OCI-LY7 (cell line): ENCODE measurements at regions not wholly inside any gene's neighbourhood (a gene's known extent, or its start where the extent isn't known, plus 50 kb on each side); places are given as distances from the start of the nearest gene placed in this dataset.

Experiments
- BruUV-seq: library from RNA; stranded (reverse); fragments of 400-500 nt; replicated peaks from 2 replicates; lab custom pipeline; 2021; lab: Mats Ljungman, UMichigan
- CTCF ChIA-PET: fragments of 300-600 bp; sonication (Branson Sonifier 250); formaldehyde crosslinking; loops from one replicate; lab custom pipeline; 2022; ENCODE audit warnings: antibody characterized with exemption; ENCODE audit not compliant: unreplicated experiment; lab: Charles Lee
- POLR2A ChIA-PET: fragments of 300-600 bp; sonication (Branson Sonifier 250); formaldehyde crosslinking; loops from one replicate; lab custom pipeline; 2022; ENCODE audit warnings: antibody characterized with exemption; lab: Charles Lee
- DNase-seq: peaks from one replicate; pipeline ENCODE4 v3.0.0-alpha.2; 2015; ENCODE audit warnings: low spot score
- H2AFZ ChIP-seq: fragments of 200-600 bp; sonication (generic), shearing (Covaris generic); 2 replicates; pipeline ENCODE4 v1.6.1; 2014; ENCODE audit warnings: mild to moderate bottlenecking, antibody characterized with exemption, low read length, moderate library complexity
- H3K27ac ChIP-seq: fragments of 200-600 bp; sonication (generic); 2 replicates; pipeline ENCODE4 v1.5.1; 2014; ENCODE audit warnings: mixed run types, low read depth, mild to moderate bottlenecking, moderate library complexity, low read length, inconsistent platforms; ENCODE audit not compliant: poor library complexity, severe bottlenecking
- H3K36me3 ChIP-seq: fragments of 200-600 bp; sonication (generic); 2 replicates; pipeline ENCODE4 v1.6.1; 2014; ENCODE audit warnings: mild to moderate bottlenecking, antibody characterized with exemption, low read length, moderate library complexity, mixed read lengths; ENCODE audit not compliant: insufficient read depth
- H3K4me1 ChIP-seq: fragments of 200-600 bp; sonication (generic); 2 replicates; pipeline ENCODE4 v1.5.1; 2014; ENCODE audit warnings: mild to moderate bottlenecking, low read length; ENCODE audit not compliant: insufficient read depth, poor library complexity, severe bottlenecking
- H3K4me2 ChIP-seq: fragments of 200-600 bp; sonication (generic); 2 replicates; pipeline ENCODE4 v1.6.1; 2014; ENCODE audit warnings: mild to moderate bottlenecking, low read length
- H3K4me3 ChIP-seq: fragments of 200-600 bp; sonication (generic); 2 replicates; pipeline ENCODE4 v1.5.1; 2014; ENCODE audit warnings: mild to moderate bottlenecking, low read depth, low read length; ENCODE audit not compliant: poor library complexity, severe bottlenecking
- H3K79me2 ChIP-seq: fragments of 200-600 bp; sonication (generic); 2 replicates; pipeline ENCODE4 v1.6.1; 2016; ENCODE audit warnings: low read depth, mild to moderate bottlenecking, low read length, moderate library complexity, mixed read lengths; ENCODE audit not compliant: insufficient read depth
- H3K9me2 ChIP-seq: fragments of 200-600 bp; sonication (generic); 2 replicates; pipeline ENCODE4 v1.6.1; 2016; ENCODE audit warnings: mild to moderate bottlenecking, low read length, mixed read lengths; ENCODE audit not compliant: insufficient read depth
- H3K9me3 ChIP-seq: fragments of 200-600 bp; sonication (generic); 2 replicates; pipeline ENCODE4 v1.6.1; 2014; ENCODE audit warnings: mild to moderate bottlenecking, mixed run types, low read length, mixed read lengths
- H4K20me1 ChIP-seq: fragments of 200-600 bp; sonication (generic); 2 replicates; pipeline ENCODE4 v1.6.1; 2014; ENCODE audit warnings: mild to moderate bottlenecking, antibody characterized with exemption, low read length, moderate library complexity, mixed read lengths; ENCODE audit not compliant: insufficient read depth
- EZH2phosphoT487 ChIP-seq: fragments of 200-600 bp; sonication (generic); IDR thresholded peaks from 2 replicates; pipeline ENCODE4 v1.6.1; 2018; ENCODE audit warnings: low read depth, borderline replicate concordance, mild to moderate bottlenecking, mixed run types, antibody characterized with exemption, low read length, moderate library complexity, mixed read lengths
- intact Hi-C: fragments of 100-400 bp; cut with micrococcal nuclease; formaldehyde crosslinking; loops from one replicate; pipeline ENCODE4 v1.10.0; 2022; ENCODE audit not compliant: unreplicated experiment
- TF ChIP-seq, protein P1 (sequence below): fragments of 200-600 bp; sonication (generic); conservative IDR thresholded peaks from 2 replicates; pipeline ENCODE4 v1.5.1; 2014; ENCODE audit warnings: mild to moderate bottlenecking, antibody characterized with exemption, low read length, moderate library complexity, mixed read lengths

- Histone ChIP-seq H3K27ac (no peak overlapping the region), H3K9me2 (no peaks in the 10 kb centered on the region), H3K79me2 (no peaks in the 10 kb centered on the region), H2AFZ (no peak overlapping the region), H4K20me1 (no peaks in the 10 kb centered on the region), H3K4me1 (no peaks in the 10 kb centered on the region), H3K4me3 (no peak overlapping the region), H3K36me3 (no peaks in the 10 kb centered on the region), H3K4me2 (no peak overlapping the region), H3K9me3 (no peaks in the 10 kb centered on the region)
- BruUV-seq = no TSS peak
- DNase-seq = no peak
- ChIA-PET CTCF (interaction anchor here (1.2 kb wide), 1 partner anchor 17 kb away, joined by 3 read pairs; no protein-coding TSS in a partner anchor), POLR2A (no interaction called here)
- intact Hi-C loops = no loop called here
- no peak for TF ChIP-seq EZH2phosphoT487
- TF ChIP-seq, protein P1, sequence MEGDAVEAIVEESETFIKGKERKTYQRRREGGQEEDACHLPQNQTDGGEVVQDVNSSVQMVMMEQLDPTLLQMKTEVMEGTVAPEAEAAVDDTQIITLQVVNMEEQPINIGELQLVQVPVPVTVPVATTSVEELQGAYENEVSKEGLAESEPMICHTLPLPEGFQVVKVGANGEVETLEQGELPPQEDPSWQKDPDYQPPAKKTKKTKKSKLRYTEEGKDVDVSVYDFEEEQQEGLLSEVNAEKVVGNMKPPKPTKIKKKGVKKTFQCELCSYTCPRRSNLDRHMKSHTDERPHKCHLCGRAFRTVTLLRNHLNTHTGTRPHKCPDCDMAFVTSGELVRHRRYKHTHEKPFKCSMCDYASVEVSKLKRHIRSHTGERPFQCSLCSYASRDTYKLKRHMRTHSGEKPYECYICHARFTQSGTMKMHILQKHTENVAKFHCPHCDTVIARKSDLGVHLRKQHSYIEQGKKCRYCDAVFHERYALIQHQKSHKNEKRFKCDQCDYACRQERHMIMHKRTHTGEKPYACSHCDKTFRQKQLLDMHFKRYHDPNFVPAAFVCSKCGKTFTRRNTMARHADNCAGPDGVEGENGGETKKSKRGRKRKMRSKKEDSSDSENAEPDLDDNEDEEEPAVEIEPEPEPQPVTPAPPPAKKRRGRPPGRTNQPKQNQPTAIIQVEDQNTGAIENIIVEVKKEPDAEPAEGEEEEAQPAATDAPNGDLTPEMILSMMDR = no peak
Measured at GRCh38 chr17:51398128-51398525, 137.8 kb downstream of the UTP18 start.

- Histone ChIP-seq H3K27ac (no peak overlapping the region), H3K9me3 (no peaks in the 10 kb centered on the region), H3K36me3 (no peaks in the 10 kb centered on the region), H3K4me2 (no peak overlapping the region), H3K9me2 (no peaks in the 10 kb centered on the region), H3K4me1 (no peaks in the 10 kb centered on the region), H3K4me3 (no peak overlapping the region), H2AFZ (no peak overlapping the region), H3K79me2 (no peaks in the 10 kb centered on the region), H4K20me1 (no peaks in the 10 kb centered on the region)
- no TSS peak for BruUV-seq
- ChIA-PET CTCF (interaction anchor here (1.2 kb wide), 1 partner anchor 18 kb away, joined by 3 read pairs; no protein-coding TSS in a partner anchor), POLR2A (no interaction called here)
- intact Hi-C loops = no loop called here
- TF ChIP-seq, protein P1 = no peak
- TF ChIP-seq EZH2phosphoT487 = no peak
- no peak for DNase-seq
Measured at GRCh38 chr17:51398687-51399086, 138.3 kb downstream of the UTP18 start.

DNA sequence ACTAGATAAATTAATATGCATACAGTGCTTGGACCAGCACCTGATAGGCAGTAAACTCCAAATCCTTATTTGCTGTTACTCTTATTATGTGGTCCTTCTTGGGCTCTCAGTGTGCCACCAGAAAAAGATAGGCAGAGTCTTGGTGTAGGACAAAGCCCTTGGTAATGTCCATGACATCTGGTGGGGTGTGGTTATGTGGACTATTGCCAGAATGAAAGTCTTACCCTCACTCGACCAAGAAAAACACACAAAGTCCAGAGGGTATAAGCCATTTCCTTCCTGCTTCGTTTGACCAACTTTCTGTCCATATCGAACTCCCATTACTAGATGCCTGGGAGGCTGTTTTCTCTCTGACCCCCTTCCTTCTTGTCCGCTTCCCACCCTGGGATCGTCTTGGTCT lies 140.9 kb downstream of the UTP18 start:
- intact Hi-C loops = no loop called here
- H3K27ac ChIP-seq = no peak overlapping the region
- no TSS peak for BruUV-seq
- H3K4me3 ChIP-seq = no peak overlapping the region
- POLR2A ChIA-PET = no interaction called here
- H3K79me2 ChIP-seq = no peaks in the 10 kb centered on the region
- H3K36me3 ChIP-seq = no peaks in the 10 kb centered on the region
- TF ChIP-seq, protein P1 = no peak
- TF ChIP-seq EZH2phosphoT487 = no peak
- no peak overlapping the region for H3K4me2 ChIP-seq
- no peaks in the 10 kb centered on the region for H3K4me1 ChIP-seq
- CTCF ChIA-PET = no interaction called here
- H3K9me3 ChIP-seq = no peaks in the 10 kb centered on the region
- no peaks in the 10 kb centered on the region for H3K9me2 ChIP-seq
- H2AFZ ChIP-seq = no peak overlapping the region
- DNase-seq = no peak
- no peaks in the 10 kb centered on the region for H4K20me1 ChIP-seq
